Neutrophil (primary cell): ENCODE measurements at regions not wholly inside any gene's neighbourhood (a gene's known extent, or its start where the extent isn't known, plus 50 kb on each side); places are given as distances from the start of the nearest gene placed in this dataset.

Source experiments
- H3K27ac ChIP-seq: fragments of 200-600 bp; sonication (generic); 2 replicates; pipeline ENCODE4 v1.5.1; 2016; ENCODE audit warnings: mild to moderate bottlenecking, moderate library complexity
- H3K27me3 ChIP-seq: fragments of 200-600 bp; sonication (generic); 2 replicates; pipeline ENCODE4 v1.6.0; 2016; ENCODE audit warnings: mild to moderate bottlenecking
- H3K36me3 ChIP-seq: fragments of 200-600 bp; sonication (generic); 2 replicates; pipeline ENCODE4 v1.5.1; 2017
- H3K4me1 ChIP-seq, 2 experiments: fragments of 200-600 bp in 1 of 2; sonication (generic) in 1 of 2; 1 replicate in 1 of 2; 2 replicates in 1 of 2; pipeline versions ENCODE4 v1.5.1 to v1.6.1; 2013 to 2016; ENCODE audit warnings: low read depth in 1 of 2, low read length in 1 of 2, mild to moderate bottlenecking in 1 of 2, moderate library complexity in 1 of 2; ENCODE audit not compliant: control insufficient read depth in 1 of 2, insufficient read depth in 1 of 2
- H3K4me3 ChIP-seq, 2 experiments: fragments of 200-600 bp in 1 of 2; sonication (generic) in 1 of 2; 1 replicate in 1 of 2; 2 replicates in 1 of 2; pipeline ENCODE4 v1.5.1; 2013 to 2016; ENCODE audit warnings: low read depth in 1 of 2, low read length in 1 of 2, mild to moderate bottlenecking in 1 of 2, moderate library complexity in 1 of 2
- H3K9me3 ChIP-seq: fragments of 200-600 bp; sonication (generic); 2 replicates; pipeline ENCODE4 v1.5.1; 2016
- TF ChIP-seq, protein P1 (sequence below): fragments of 200-600 bp; sonication (generic); IDR thresholded peaks from 2 replicates; pipeline ENCODE4 v1.5.1; 2016; ENCODE audit warnings: antibody characterized with exemption

DNA sequence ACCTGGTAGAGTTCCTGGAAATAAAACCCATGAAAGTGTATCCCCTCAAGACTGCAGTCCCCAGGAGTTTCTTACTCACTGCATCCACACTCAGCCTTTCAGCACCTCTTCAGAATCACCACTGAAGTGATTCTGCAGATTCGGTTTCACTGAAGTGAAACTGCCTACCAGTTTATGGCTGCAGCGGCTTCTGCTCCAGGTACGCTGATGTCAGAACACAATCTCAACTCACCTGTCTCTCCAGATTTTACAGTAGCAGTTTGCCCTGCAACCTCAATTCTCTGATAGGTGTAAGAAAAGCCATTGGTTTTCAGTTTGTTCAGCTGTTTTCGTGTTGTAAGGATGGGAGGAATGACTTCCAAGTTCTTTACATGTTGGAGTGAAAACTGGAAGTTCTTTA is 124.8 kb downstream of the TSN start:
- H3K27me3 ChIP-seq = peaks cover 6% of the 10 kb centered on the region
- no peaks in the 10 kb centered on the region for H3K36me3 ChIP-seq
- TF ChIP-seq, protein P1, sequence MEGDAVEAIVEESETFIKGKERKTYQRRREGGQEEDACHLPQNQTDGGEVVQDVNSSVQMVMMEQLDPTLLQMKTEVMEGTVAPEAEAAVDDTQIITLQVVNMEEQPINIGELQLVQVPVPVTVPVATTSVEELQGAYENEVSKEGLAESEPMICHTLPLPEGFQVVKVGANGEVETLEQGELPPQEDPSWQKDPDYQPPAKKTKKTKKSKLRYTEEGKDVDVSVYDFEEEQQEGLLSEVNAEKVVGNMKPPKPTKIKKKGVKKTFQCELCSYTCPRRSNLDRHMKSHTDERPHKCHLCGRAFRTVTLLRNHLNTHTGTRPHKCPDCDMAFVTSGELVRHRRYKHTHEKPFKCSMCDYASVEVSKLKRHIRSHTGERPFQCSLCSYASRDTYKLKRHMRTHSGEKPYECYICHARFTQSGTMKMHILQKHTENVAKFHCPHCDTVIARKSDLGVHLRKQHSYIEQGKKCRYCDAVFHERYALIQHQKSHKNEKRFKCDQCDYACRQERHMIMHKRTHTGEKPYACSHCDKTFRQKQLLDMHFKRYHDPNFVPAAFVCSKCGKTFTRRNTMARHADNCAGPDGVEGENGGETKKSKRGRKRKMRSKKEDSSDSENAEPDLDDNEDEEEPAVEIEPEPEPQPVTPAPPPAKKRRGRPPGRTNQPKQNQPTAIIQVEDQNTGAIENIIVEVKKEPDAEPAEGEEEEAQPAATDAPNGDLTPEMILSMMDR = no peak
- no peak overlapping the region for H3K4me3 ChIP-seq
- H3K4me1 ChIP-seq = no peaks in the 10 kb centered on the region
- H3K9me3 ChIP-seq = no peaks in the 10 kb centered on the region
- no peak overlapping the region for H3K27ac ChIP-seq

DNA sequence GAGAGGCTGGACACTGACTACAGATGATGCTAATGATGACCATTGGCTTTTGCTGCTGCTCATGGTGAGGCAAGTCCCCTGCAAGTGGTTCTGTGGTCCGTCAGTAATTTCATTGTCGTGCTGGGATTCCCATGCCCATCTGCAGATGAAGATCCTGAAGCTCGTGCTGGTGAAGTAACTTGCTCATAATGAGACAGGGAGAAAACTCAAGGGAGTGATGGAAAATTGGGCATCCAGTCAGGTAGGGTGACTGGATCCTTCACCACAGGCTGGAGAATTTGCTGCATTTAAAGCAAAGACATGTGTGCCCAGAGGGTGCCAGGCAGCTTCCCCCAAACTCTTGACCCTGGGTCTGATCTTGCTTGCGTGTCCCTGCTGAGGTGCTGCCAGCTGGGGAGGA is 125.6 kb downstream of the TSN start:
- no peak overlapping the region for H3K4me3 ChIP-seq
- H3K9me3 ChIP-seq = no peaks in the 10 kb centered on the region
- H3K27ac ChIP-seq = no peak overlapping the region
- H3K4me1 ChIP-seq = no peaks in the 10 kb centered on the region
- no peaks in the 10 kb centered on the region for H3K36me3 ChIP-seq
- TF ChIP-seq, protein P1 = no peak
- H3K27me3 ChIP-seq = peaks cover 3% of the 10 kb centered on the region

DNA sequence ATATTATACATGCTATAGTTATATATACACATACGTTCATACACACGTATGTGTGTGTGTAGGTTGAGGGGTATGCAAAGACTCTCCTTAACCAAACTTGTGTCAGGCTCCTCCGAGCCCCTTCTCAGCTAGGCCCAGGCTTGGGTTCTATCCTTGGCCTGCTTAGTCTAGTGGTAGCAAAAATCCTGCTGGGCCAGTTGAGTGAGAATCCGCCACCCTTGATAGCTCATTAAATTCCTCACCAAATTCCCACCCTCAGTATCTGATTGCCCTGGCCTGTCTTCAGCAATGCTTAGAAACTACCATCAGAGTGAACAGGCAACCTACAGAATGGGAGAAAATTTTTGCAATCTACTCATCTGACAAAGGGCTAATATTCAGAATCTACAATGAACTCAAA is 126.5 kb downstream of the TSN start:
- Histone ChIP-seq H3K4me3 (no peak overlapping the region), H3K36me3 (no peaks in the 10 kb centered on the region), H3K4me1 (no peaks in the 10 kb centered on the region), H3K9me3 (no peaks in the 10 kb centered on the region), H3K27ac (no peak overlapping the region), H3K27me3 (peaks cover 3% of the 10 kb centered on the region)
- TF ChIP-seq, protein P1 = no peak

DNA sequence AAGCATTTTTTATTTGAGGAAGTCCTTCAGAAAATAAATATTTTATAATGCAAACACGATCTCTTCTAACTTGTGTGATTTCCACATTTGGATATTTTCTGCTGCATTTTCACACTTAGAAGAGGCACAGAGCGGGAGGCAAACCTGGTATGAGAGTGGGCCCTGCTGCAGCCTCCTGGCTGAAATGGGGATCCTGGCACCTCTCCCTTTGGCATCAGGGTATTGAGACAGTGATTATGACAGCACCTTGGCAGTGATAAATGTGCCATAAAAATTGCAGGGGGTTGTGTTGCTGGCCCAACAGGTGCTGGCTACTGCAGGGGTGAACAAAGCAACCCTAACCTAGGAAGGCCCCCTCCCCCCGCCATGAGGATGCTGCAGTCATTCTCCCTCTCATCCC is 128.6 kb downstream of the TSN start:
- H3K27me3 ChIP-seq = peaks cover 3% of the 10 kb centered on the region

DNA sequence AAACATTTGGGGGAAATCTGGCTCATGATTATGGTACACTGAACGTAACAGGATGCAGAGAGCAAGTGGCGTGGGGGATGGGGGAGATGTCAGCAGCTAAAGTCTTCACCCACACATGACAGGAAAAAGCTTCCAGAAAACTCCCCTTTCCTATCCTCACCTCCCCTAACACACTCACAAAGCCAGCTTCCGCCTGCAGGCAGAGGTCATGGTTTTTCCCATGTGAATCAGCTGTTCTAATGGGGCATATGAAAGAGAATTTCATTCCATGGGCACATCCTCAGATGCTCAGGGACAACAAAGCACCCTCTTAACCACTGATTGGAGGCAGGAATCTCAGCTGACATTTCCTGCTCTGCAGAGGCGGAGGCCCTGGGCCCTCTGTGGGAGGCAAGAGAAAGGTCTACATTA is 129.1 kb downstream of the TSN start:
- H3K4me1 ChIP-seq = no peaks in the 10 kb centered on the region
- H3K27me3 ChIP-seq = peaks cover 3% of the 10 kb centered on the region
- no peak overlapping the region for H3K27ac ChIP-seq
- TF ChIP-seq, protein P1 = no peak
- no peak overlapping the region for H3K4me3 ChIP-seq
- no peaks in the 10 kb centered on the region for H3K9me3 ChIP-seq
- H3K36me3 ChIP-seq = no peaks in the 10 kb centered on the region

More for the DNA sequence above, 128.6 kb downstream of the TSN start:
- H3K36me3 ChIP-seq = no peaks in the 10 kb centered on the region
- no peaks in the 10 kb centered on the region for H3K4me1 ChIP-seq
- H3K9me3 ChIP-seq = no peaks in the 10 kb centered on the region
- no peak overlapping the region for H3K4me3 ChIP-seq
- TF ChIP-seq, protein P1 = no peak
- H3K27ac ChIP-seq = no peak overlapping the region

DNA sequence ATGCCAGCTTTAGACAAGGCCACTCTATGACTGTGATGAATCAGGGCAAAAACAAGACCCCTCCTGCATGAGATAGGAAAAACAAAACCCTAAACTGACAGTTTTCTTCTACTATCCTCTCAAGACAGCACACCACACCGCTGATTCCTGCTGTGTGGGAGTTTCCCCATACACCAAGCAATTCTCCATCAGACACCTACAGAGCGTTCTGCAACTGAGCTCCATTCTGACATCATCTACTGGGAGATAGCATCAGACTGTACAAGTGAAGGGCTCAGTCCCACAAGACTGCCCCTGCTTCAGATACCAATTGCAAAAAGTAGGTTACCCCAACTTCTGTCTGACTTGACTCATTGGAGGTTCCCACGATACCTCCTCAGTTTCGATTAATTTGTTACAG is 130.6 kb downstream of the TSN start:
- Histone ChIP-seq H3K4me3 (no peak overlapping the region), H3K36me3 (no peaks in the 10 kb centered on the region), H3K4me1 (peaks cover 0 to 4% of the 10 kb centered on the region in 2 experiments), H3K27me3 (peaks cover 3% of the 10 kb centered on the region), H3K27ac (no peak overlapping the region), H3K9me3 (no peaks in the 10 kb centered on the region)
- TF ChIP-seq, protein P1 = no peak
